HG03469 (cell line): ENCODE measurements at regions not wholly inside any gene's neighbourhood (a gene's known extent, or its start where the extent isn't known, plus 50 kb on each side); places are given as distances from the start of the nearest gene placed in this dataset.

ENCODE experiments used
- ATAC-seq: cut with Tn5 transposase; IDR thresholded peaks from one replicate; pipeline ENCODE4 v1.9.1; 2021; ENCODE audit warnings: mild to moderate bottlenecking, moderate library complexity, moderate number of reproducible peaks; ENCODE audit not compliant: unreplicated experiment

DNA sequence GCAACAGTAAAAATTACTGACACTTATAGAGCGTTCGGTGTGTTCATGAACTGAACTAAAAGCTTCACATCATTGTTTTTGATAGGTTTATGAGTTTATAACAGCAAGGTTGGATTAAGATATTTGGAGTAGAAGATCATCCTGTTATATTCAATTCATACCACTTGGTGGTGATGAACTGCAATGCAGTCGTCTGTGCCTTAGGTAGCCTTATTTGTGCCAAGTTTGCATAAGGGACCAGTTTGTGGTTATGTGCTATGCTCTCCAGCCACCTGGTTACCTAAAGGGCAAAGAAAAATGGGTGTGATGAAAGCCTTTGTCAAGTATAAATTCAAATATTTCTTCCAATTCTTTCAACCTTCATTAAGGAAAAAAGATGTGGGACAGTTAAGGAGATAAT, 150.9 kb upstream of the KCNH7 start:
- ATAC-seq: no peak

DNA sequence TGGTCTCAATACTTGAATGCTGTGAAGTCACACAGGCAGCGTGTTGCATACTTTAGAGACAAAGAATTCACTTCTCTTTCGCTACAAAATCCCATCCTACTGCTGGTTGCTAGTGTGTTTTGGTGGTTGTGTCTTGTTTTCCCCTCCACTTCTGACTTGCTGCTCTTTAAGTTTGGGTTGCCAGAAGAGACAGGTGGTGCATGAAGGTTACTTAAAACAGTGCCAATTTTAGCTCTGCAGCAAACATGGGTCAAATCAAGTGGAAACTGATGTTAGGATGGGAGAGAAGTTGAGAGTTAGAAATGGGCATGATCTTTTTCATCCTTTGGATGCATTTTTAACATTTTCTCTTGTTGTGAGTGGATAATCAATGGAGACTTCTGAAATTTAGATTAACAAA, 136.2 kb upstream of the KCNH7 start:
- ATAC-seq: no peak

DNA sequence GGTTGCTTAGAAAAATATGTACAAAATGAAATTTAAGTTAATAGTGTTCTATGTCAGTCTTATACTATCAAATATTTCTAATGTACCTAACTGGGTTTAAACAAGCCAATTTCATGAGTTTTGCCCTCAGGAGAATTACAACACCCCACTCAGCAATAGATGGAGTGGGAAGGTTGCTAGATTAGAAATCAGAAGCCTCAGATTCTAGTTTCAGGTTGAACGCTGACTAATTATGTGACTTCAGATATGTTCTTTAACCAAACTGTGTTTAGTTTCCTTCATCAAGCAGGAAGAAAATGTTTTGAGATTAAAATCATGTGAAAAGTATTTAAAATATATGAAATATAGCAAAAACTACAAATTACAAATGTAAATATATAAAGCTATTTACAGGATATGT, 133.8 kb upstream of the KCNH7 start:
- no peak for ATAC-seq

DNA sequence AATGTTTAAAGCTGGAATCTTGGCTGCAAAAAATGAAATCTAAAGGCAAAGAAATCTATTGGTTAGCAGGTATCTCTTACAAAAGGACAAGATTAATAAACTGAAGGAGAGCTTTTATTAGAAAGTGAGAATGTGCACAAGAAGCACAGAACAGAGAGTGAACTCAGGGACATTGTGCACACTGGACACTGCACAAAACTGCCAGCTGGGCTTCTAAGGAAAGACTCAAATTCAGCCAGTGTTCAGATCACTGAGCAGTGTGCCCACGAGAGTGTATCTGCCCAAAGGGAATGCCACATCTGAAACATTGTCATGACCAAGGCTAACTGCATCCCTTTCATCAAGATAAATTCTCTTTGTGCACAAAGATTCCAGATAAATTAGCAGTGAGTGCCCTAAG, 129.7 kb upstream of the KCNH7 start:
- ATAC-seq: no peak

DNA sequence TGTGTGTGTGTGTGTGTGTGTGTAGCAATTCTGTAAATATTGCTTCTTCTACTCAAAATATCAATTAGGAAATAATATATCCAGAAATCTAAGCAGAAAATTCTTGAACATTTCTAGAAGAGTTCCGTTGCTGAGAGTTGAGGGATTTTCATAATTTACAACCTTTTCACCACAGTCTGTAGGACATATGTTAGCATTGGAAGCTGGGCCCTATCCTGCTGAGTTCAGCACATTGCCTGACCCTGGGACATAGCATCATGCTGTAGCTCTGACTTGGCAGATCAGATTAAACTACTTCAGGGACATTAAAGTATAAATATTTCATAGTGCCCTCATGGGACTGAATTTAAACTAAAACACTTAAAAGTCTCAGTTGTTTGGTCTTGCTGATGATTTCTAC, 129.2 kb upstream of the KCNH7 start:
- ATAC-seq: no peak

DNA sequence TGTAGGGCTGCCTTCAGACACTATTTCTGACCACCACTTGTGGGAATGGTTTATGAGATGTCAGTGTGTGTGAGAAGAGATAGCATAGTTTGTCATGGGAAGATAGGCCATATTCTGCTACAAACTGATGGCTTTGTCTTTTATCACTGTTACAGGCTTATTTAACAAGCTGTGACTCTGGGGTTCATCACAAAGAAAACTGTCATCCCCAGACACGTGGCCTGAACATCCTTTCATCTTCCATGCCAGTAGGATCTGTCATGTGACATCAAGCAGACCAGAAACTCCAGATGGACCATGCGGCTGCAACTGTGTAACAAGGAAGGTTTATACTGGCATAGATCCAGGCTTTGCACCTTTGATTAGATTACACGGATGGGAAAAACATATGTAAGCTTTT, 128.6 kb upstream of the KCNH7 start:
- ATAC-seq: no peak

DNA sequence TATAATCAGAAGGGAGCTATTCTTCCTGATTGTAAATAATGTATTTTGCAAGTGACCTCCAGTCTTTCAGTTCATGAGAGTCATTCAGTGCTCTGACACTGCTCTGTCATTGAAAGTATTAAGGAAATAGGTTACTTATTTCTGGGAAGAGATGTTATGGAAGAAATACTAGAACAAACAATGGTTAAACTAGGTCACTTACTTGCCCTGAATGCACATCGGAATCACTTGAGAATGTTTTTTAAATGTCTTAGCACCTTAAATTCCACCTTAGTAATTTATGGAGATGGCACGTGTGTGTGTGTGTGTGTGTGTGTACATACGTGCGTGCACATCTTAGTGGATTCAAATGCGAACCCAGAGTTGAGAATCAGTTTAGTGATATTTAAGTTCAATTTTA, 126.6 kb upstream of the KCNH7 start:
- ATAC-seq: no peak

DNA sequence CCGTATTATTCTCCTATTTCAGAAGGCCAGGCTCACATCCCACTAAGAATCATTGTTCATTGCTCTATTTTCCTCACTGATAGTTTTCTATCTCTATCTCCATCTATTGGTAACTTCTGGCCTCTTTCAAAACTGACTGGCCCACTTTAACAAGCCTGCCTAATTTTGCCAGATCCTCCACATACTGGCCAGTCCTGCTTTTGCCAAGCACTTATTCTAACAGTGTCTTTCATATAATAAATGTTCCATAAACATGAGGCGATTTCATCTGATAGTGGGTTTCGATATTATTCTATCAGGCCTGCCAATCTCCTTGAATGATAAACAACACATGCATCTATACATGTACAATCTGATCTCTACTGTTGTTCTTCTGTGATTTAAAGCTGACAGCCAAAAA, 125.9 kb upstream of the KCNH7 start:
- ATAC-seq: no peak

DNA sequence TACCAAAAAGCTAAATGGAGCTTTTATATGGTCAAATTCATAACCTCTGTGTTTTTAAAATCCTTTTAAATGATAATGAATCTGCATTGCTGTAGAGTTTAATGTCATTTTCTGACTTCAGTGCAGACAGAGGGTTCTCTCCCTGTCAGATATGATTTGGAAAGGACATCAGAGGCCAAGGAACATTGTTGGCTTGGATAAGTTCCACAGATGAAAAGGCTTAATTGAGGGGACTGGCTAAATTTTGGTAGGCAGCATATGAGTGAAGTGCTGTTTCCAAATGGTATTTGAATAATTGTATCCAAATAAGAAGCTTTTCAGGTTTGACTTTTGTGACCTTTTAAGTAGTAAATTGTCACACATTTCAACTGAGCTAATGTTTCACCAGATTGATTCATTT, 124.6 kb upstream of the KCNH7 start:
- no peak for ATAC-seq

DNA sequence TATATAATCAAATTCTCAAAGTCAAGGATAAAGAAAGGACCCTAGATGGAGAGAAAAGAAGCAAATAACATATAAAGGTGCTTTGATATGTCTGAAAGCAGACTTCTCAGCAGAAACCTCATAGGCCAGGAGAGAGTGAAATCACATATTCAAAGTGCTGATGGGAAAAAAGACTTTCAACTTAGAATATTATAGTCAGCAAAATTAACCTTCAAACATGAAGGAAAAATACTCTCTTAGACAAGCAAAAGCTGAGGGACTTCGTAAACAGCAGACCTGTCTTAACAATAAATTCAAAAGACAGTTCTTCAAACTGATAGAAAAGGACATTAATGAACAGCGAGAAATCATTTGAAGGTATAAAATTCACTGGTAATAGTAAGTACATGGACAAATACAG, 107.2 kb upstream of the KCNH7 start:
- no peak for ATAC-seq

DNA sequence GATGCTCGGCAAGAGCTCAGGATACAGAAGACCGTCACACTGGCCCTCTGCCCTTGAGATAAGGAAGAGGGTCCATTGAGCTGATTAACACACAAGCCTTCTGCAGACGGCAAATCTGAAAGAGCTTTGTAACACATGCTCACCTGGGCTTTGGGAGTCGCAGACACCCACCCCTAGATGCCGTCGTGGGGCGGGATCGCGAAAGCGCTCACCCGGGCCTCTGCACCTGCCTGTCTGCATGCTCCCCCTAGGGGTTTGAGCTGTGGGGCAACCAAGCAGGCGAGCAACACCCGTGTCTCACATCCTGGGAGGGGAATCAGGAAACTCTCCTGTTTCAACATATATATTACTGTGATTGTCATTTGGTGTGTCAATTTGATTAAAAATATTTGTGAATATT, 99.8 kb upstream of the KCNH7 start:
- ATAC-seq: no peak

DNA sequence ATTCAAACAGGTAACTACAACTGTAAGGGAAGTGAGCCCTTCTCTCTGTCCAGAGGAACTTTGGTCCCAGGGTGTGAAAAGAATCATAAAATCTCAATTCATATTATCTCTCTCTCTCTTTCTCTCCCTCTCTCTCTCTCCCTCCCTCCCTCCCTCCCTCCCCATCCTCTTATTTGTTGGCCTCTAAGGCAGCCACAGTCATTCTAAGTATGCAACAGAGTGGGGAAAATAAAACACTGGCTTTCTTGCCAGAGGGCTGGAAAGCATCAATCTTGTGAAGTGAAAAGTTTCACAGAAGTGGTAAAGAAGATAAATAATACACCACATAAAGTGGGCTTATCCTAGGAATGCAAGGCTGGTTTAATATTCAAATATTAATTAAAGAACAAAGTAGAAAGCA, 95.6 kb upstream of the KCNH7 start:
- no peak for ATAC-seq

DNA sequence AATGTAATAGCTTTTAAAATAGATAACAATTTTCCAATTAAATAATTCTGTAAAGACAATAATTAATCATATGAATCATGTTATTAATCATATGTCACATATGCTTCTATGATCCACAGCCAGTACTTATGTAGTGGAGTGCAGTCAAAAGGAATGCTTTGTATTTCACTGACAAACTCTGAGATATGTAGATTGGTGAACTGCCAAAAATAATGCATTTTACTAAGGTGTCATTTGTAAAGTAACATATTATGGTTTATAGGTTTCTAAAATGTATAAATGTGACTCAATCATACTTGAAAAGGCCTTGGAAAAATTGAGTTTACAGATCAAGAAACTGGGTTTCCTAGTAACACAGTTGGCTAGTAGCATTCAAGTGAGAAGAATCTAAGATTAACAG, 93.8 kb upstream of the KCNH7 start:
- ATAC-seq: no peak

DNA sequence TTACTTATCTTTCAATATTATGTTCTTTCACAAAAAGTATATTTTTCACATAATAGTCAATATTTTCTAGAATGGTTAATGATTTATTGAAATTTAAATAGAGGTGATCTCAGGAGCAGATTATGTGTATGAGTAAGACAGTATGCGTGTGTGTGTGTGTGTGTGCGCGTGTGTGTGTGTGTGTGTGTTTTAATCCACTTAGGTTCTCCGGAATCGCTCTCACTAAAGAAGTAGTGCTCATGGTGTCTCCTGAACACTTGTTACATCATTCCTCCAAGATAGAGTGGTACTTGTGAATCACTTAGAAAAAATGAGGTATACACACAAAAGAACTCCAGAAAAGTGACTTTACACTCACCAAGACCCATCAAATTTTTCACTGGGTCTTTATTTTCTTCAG, 91.0 kb upstream of the KCNH7 start:
- ATAC-seq: no peak

DNA sequence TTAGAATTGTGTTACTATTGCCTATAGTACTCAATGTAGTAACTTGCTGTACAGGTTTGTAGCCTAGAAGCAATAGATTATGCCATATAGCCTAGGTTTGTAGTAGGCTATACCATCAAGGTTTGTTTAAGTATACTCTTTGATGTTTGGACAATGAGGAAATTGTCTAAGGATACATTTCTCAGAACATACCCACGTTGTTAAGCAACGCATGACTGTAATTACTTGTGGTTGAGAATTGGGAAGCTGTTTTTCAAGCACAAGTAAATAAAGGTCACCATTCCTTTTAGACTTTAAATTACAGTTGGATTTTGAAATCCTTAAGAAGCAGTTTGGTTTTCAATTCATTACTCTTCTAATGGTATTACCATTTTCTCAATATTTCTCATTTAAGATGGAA, 89.8 kb upstream of the KCNH7 start:
- ATAC-seq: no peak

DNA sequence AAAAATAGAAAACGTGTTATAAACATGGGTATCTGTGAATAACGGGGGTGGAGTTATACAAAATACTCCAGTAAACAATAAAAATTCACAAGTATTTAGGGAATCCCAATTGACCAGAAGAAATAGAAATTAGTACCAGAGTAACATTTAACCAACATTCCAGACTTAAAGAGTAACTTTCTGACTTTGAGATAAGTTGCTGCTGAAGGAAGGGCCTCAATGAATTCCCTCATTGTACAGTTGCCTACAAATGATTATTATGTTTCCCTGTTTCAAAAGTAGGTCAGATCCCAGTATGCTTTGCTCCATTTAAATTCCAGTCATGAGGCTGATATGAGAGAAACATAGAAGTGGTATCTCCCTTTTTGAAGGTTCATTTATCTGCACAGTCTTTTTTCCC, 88.3 kb upstream of the KCNH7 start:
- ATAC-seq: no peak

DNA sequence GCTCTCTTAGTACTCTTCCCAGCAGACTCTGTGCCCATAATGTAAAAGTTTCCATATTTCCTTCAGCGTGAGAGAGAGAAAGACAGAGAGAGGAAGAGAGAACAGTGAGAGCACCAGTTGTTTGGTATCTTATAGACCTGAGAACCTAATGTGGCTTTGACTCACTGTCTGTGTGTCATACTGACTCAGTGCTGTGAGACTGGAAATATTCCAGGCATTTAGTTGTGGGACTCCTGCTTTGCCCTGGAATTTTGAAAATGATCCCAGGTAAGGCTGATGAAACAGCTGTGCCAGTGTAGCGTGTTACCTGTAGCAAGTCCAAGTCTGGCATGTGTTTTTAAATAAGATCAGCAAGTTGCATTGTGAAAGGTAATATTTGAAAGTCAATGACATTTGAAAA, 87.9 kb upstream of the KCNH7 start:
- no peak for ATAC-seq

DNA sequence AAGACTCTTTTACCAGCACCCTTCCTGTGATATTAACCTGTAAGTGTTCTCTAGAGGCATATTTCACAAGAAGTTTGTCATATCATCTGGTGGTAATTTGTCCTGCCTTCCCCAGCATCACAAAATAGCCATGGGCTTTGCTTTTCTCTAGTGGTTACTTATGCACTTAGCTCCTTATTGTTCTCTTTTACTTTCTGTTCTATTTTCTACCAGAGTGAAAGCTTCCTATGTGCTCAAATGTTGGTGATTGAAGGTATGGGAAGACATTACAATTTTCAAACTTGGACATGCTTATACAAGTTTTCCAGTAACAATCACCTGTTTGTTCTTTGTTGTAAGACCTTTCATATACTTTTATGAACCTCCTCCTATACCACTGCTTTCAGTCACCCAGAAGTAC, 87.0 kb upstream of the KCNH7 start:
- ATAC-seq: no peak

DNA sequence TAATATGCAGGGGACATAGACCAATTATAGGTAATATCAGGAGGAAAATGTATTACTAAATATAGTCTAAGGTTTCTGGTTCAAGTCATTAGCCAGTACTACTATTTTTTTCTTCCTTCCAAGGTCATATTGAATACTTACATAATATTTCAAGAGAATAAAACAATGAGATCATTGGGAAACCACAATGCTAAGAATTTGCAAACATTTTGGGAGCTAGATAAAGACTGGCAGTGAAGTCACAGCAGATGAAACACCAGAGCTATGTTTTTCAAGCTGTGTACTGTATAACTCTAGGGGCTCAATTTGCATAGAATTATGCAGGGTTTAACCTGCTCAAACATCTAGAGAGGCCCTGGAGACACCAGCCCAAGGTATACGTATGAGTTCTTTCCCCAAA, 80.5 kb upstream of the KCNH7 start:
- ATAC-seq: no peak

DNA sequence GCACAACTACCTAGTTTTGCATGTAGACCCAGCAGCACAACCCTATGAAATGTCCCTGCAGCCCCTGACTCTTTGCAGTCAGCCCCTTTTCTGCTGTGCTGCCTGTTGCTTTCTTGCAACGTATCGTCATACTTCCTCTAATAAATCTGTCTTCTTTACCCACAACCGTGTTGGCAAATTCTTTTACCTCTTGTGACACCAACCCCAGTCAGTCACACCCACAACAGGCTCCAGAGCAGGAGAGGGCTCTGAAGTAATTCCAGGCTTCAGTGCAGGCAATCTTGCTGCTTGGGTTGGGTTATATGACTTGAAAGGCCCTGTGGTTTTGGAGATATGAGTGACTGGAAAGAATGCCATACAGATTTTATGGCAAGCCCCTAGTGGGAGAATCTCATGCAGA, 79.1 kb upstream of the KCNH7 start:
- no peak for ATAC-seq

DNA sequence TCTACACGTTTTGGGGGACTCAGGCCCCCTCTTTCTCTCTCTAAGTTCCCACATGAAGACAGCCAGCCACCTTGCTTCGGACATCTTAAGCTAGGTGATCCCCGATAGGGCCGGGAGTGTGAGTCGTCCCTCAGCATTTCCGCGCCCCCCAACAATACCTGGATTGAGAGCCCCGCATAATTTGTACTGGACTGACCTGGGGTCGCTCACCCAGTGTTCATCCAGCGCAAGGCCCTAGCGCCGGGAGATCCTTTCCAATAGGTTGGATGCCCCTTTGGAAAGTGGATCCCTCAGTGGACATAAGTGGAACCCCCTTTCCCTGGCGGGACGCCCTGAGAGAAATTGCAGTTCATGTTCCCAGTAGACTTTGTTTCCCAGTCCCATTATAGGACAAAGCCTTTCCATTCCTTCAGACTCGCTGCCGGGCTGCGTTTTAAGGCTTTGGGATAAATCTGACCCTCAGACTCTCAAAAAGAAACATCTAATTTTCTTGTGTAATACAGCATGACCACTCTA, 77.8 kb upstream of the KCNH7 start:
- ATAC-seq: no peak

DNA sequence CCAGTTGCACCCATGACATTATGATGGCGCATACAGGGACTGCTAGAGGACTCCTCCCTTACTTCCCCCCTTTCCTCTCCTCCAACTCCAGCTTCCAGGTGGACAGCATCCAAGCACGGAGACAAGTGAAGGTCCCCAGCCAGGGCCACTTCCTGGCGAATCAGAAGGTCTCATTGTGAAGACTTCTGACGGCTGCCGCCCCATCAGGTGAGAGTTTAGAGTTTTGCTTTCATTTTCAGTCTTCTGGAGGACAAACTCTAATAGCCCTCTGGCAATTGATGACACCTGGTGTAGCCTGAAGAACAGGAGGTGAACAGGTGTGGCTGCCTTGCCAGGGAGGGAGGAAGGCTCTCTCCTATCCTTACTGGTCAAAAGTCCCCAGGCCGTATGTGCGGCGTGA, 77.3 kb upstream of the KCNH7 start:
- ATAC-seq: no peak

DNA sequence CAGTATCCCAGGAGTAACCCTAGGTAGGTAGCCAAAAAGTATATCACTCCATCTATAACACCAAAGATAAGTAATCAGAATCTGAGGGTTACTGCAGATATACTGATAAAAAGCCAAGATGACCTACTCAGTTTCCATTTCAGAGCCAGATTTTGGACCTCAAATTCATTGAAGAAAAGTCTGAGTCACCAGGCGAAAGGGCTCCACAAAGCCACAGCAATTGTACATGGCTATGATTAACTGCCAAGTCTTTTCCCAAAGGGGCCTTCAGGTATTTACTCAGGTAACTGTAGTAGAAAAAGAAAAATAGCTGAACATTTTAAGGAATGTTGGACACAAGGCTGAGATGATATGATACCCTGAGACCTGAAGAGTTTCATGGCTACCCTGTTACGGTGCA, 75.6 kb upstream of the KCNH7 start:
- ATAC-seq: no peak

DNA sequence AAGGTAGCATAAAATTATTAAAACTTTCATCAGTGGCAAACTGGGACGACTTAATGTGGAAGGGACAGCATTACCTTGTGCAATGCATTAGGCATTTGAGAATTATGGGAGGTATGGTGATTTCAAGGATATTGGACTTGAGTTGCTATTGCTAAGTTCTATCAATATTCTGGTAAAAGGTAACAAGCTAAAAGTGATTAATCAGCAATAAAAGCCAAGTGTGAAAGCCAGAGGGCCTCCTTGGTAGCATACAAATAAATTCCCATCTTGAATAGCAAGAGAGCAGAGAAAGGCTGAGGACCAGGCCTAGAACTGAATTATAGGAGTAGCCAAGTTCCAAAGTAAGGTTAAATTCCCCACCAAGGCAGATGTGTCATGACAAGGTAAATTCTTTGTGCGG, 74.2 kb upstream of the KCNH7 start:
- no peak for ATAC-seq
